DOHH2 (cell line): ENCODE measurements at regions not wholly inside any gene's neighbourhood (a gene's known extent, or its start where the extent isn't known, plus 50 kb on each side); places are given as distances from the start of the nearest gene placed in this dataset.

Experiments used
- H3F3A ChIP-seq: fragments of 200-600 bp; sonication (generic), shearing (Covaris generic); 2 replicates; pipeline ENCODE4 v1.6.0; 2016; ENCODE audit warnings: antibody characterized with exemption, mild to moderate bottlenecking; ENCODE audit not compliant: control insufficient read depth, insufficient read depth
- H3K27ac ChIP-seq: fragments of 200-600 bp; sonication (generic); 2 replicates; pipeline ENCODE4 v1.5.1; 2014; ENCODE audit warnings: low read depth, mild to moderate bottlenecking, low read length, moderate library complexity
- H3K27me3 ChIP-seq: fragments of 200-600 bp; sonication (generic); 2 replicates; pipeline ENCODE4 v1.6.1; 2014; ENCODE audit warnings: mild to moderate bottlenecking, low read length, mixed read lengths; ENCODE audit not compliant: control insufficient read depth
- H3K36me3 ChIP-seq: fragments of 200-600 bp; sonication (generic); 2 replicates; pipeline ENCODE4 v1.6.1; 2014; ENCODE audit warnings: mild to moderate bottlenecking, low read length, moderate library complexity, mixed read lengths; ENCODE audit not compliant: control insufficient read depth
- H3K4me1 ChIP-seq: fragments of 200-600 bp; sonication (generic); 2 replicates; pipeline ENCODE4 v1.6.1; 2014; ENCODE audit warnings: mild to moderate bottlenecking, low read length, mixed read lengths; ENCODE audit not compliant: control insufficient read depth
- H3K4me2 ChIP-seq: fragments of 200-600 bp; sonication (generic); 2 replicates; pipeline ENCODE4 v1.6.0; 2014; ENCODE audit warnings: mild to moderate bottlenecking, low read length, moderate library complexity
- H3K4me3 ChIP-seq: fragments of 200-600 bp; sonication (generic); 2 replicates; pipeline ENCODE4 v1.5.1; 2014; ENCODE audit warnings: mild to moderate bottlenecking, low read length, mixed read lengths
- H3K79me2 ChIP-seq: fragments of 200-600 bp; sonication (generic); 2 replicates; pipeline ENCODE4 v1.6.1; 2014; ENCODE audit warnings: mild to moderate bottlenecking, low read length, mixed read lengths; ENCODE audit not compliant: control insufficient read depth
- H3K9me2 ChIP-seq: fragments of 200-600 bp; sonication (generic); replicated peaks from 2 replicates; pipeline ENCODE4 v1.6.1; 2014; ENCODE audit warnings: mild to moderate bottlenecking, low read length, mixed read lengths; ENCODE audit not compliant: control insufficient read depth
- H3K9me3 ChIP-seq: fragments of 200-600 bp; sonication (generic); 2 replicates; pipeline ENCODE4 v1.6.1; 2014; ENCODE audit warnings: antibody characterized with exemption, low read length, mixed read lengths; ENCODE audit not compliant: control insufficient read depth, insufficient read depth
- H4K20me1 ChIP-seq: fragments of 200-600 bp; sonication (generic); 2 replicates; pipeline ENCODE4 v1.6.0; 2014; ENCODE audit warnings: low read depth, mild to moderate bottlenecking, antibody characterized with exemption, low read length, moderate library complexity; ENCODE audit not compliant: control insufficient read depth, insufficient read depth
- CTCF ChIP-seq: fragments of 200-600 bp; sonication (generic); IDR thresholded peaks from one replicate; pipeline ENCODE4 v1.5.1; 2014; ENCODE audit warnings: antibody characterized with exemption, mild to moderate bottlenecking, low read depth, low read length; ENCODE audit not compliant: poor library complexity, severe bottlenecking
- EZH2phosphoT487 ChIP-seq: fragments of 200-600 bp; sonication (generic); IDR thresholded peaks from 2 replicates; pipeline ENCODE4 v1.6.1; 2017; ENCODE audit warnings: borderline replicate concordance, mild to moderate bottlenecking, antibody characterized with exemption, low read length, moderate library complexity, mixed read lengths

GRCh38 chr3:101131767-101132166 is 138.5 kb upstream of the ABI3BP start:
- Histone ChIP-seq H3K9me2 (no peaks in the 10 kb centered on the region), H3F3A (no peaks in the 10 kb centered on the region), H3K4me2 (no peak overlapping the region), H3K36me3 (no peaks in the 10 kb centered on the region), H4K20me1 (no peaks in the 10 kb centered on the region), H3K27me3 (no peaks in the 10 kb centered on the region), H3K27ac (no peak overlapping the region), H3K79me2 (no peaks in the 10 kb centered on the region), H3K9me3 (no peaks in the 10 kb centered on the region), H3K4me1 (no peaks in the 10 kb centered on the region), H3K4me3 (no peak overlapping the region)
- TF ChIP-seq EZH2phosphoT487: no peak
- peak; percentile 41 for TF ChIP-seq CTCF

GRCh38 chr3:101128786-101129185 is 135.6 kb upstream of the ABI3BP start:
- no peaks in the 10 kb centered on the region for H3K79me2 ChIP-seq
- H3K27ac ChIP-seq: no peak overlapping the region
- no peaks in the 10 kb centered on the region for H3K36me3 ChIP-seq
- no peak overlapping the region for H3K4me2 ChIP-seq
- H3K27me3 ChIP-seq: no peaks in the 10 kb centered on the region
- no peaks in the 10 kb centered on the region for H4K20me1 ChIP-seq
- no peaks in the 10 kb centered on the region for H3K9me2 ChIP-seq
- no peak overlapping the region for H3K4me3 ChIP-seq
- no peaks in the 10 kb centered on the region for H3K9me3 ChIP-seq
- no peaks in the 10 kb centered on the region for H3K4me1 ChIP-seq
- H3F3A ChIP-seq: no peaks in the 10 kb centered on the region
- TF ChIP-seq EZH2phosphoT487: no peak
- no peak for TF ChIP-seq CTCF

- no peaks in the 10 kb centered on the region for H3K36me3 ChIP-seq
- H3K27me3 ChIP-seq: no peaks in the 10 kb centered on the region
- H4K20me1 ChIP-seq: no peaks in the 10 kb centered on the region
- no peaks in the 10 kb centered on the region for H3K9me2 ChIP-seq
- H3K4me1 ChIP-seq: no peaks in the 10 kb centered on the region
- H3F3A ChIP-seq: no peaks in the 10 kb centered on the region
- no peak overlapping the region for H3K4me2 ChIP-seq
- no peak overlapping the region for H3K27ac ChIP-seq
- no peaks in the 10 kb centered on the region for H3K9me3 ChIP-seq
- no peaks in the 10 kb centered on the region for H3K79me2 ChIP-seq
- TF ChIP-seq EZH2phosphoT487 (no peak), CTCF (no peak)
- H3K4me3 ChIP-seq: no peak overlapping the region
These were observed 134.8 kb upstream of the ABI3BP start for GRCh38 chr3:101128001-101128400.

GRCh38 chr3:101124125-101124524 is 130.9 kb upstream of the ABI3BP start:
- Histone ChIP-seq H3K27ac (no peak overlapping the region), H3K27me3 (no peaks in the 10 kb centered on the region), H3K36me3 (no peaks in the 10 kb centered on the region), H3K4me1 (no peaks in the 10 kb centered on the region), H3K4me2 (no peak overlapping the region), H3K4me3 (no peak overlapping the region), H4K20me1 (no peaks in the 10 kb centered on the region), H3K9me3 (no peaks in the 10 kb centered on the region), H3K9me2 (no peaks in the 10 kb centered on the region), H3K79me2 (no peaks in the 10 kb centered on the region), H3F3A (no peaks in the 10 kb centered on the region)
- TF ChIP-seq EZH2phosphoT487 (no peak), CTCF (no peak)
